ENCODE measurements at regions not wholly inside any gene's neighbourhood (a gene's known extent, or its start where the extent isn't known, plus 50 kb on each side); places are given as distances from the start of the nearest gene placed in this dataset.

- DNase-seq: no peak
Observed at GRCh38 chr4:79082997-79083396, 143.8 kb upstream of the PAQR3 start.

- no peak for DNase-seq
Observed at GRCh38 chr4:79081973-79082372, 142.7 kb upstream of the PAQR3 start.

GRCh38 chr4:79078339-79078738, 139.1 kb upstream of the PAQR3 start:
- DNase-seq: no peak

GRCh38 chr4:79074040-79074439, 134.8 kb upstream of the PAQR3 start:
- DNase-seq: no peak

GRCh38 chr4:79073471-79073870, 134.2 kb upstream of the PAQR3 start:
- no peak for DNase-seq

GRCh38 chr4:79065262-79065661, 126.0 kb upstream of the PAQR3 start:
- DNase-seq: no peak

GRCh38 chr4:79064806-79065205, 125.6 kb upstream of the PAQR3 start:
- DNase-seq: no peak

- DNase-seq: no peak
Observed at GRCh38 chr4:79059631-79060399, 120.6 kb upstream of the PAQR3 start.

GRCh38 chr4:79057772-79058171, 118.5 kb upstream of the PAQR3 start:
- no peak for DNase-seq

GRCh38 chr4:79053754-79054153, 114.5 kb upstream of the PAQR3 start:
- no peak for DNase-seq

- DNase-seq: no peak
Observed at GRCh38 chr4:79050541-79050880, 111.3 kb upstream of the PAQR3 start.

GRCh38 chr4:79049840-79050540, 110.8 kb upstream of the PAQR3 start:
- no peak for DNase-seq

GRCh38 chr4:79048878-79049277, 109.6 kb upstream of the PAQR3 start:
- no peak for DNase-seq

- no peak for DNase-seq
Observed at GRCh38 chr4:79047316-79047715, 108.1 kb upstream of the PAQR3 start.

GRCh38 chr4:79046016-79046592, 106.9 kb upstream of the PAQR3 start:
- no peak for DNase-seq

- DNase-seq: peak; percentile 35
Observed at GRCh38 chr4:79044141-79044659, 105.0 kb upstream of the PAQR3 start.

- DNase-seq: no peak
Observed at GRCh38 chr4:79043138-79043537, 103.9 kb upstream of the PAQR3 start.

- DNase-seq: peak; percentile 41
Observed at GRCh38 chr4:79042079-79042674, 102.9 kb upstream of the PAQR3 start.

GRCh38 chr4:79034544-79034943, 95.3 kb upstream of the PAQR3 start:
- DNase-seq: no peak

GRCh38 chr4:79030973-79031372, 91.7 kb upstream of the PAQR3 start:
- DNase-seq: no peak

GRCh38 chr4:79027656-79028055, 88.4 kb upstream of the PAQR3 start:
- DNase-seq: no peak

GRCh38 chr4:79025170-79025569, 85.9 kb upstream of the PAQR3 start:
- no peak for DNase-seq
